ENCODE measurements at regions not wholly inside any gene's neighbourhood (a gene's known extent, or its start where the extent isn't known, plus 50 kb on each side); places are given as distances from the start of the nearest gene placed in this dataset.
"Not testable (repeated sequence)": the region's sequence is repeated elsewhere in the genome, so short reads cannot be mapped to it uniquely, and the experiment has no call there.

DNA sequence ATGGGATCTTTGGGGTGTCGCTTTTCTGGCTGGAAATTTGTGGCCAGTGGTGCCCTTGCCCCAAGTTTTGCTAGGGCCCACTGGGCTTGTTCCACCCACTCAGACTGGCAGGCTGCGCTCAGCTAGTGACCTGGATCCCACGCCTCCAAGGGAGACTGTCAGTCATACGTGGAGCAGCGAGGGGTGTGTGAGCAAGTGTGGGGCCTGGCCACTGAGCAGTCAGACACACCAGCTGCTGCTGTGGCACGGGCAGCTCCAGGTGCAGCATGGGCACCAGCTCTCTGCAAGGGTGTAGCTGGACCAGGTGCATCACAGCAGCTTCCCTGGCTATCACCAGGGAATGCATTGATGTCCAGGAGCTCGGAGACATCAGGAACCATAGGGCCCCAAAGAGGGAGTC is 327.0 kb downstream of the NR4A2 start:
- DNase-seq (ENCODE audit: low spot score): no peak

DNA sequence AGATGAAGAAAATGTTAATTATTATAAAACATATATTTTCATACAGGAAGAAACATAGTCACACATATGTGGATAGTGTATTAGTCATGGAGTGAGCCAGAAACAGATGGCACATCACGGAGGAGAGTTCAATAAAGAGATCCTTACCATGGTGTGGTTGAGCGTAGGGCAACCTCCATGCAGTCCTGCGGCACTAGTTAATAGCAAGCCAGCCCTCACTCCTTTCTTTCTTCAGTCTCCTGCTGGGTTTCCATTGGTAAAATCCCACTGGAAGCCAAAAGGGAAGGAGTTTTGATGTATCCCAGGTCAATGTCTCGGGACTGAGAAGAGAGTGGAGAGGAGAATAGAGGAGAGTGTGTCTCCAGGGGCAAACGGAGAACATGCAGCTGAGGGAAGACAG is 328.1 kb downstream of the NR4A2 start:
- DNase-seq (ENCODE audit: low spot score): no peak

DNA sequence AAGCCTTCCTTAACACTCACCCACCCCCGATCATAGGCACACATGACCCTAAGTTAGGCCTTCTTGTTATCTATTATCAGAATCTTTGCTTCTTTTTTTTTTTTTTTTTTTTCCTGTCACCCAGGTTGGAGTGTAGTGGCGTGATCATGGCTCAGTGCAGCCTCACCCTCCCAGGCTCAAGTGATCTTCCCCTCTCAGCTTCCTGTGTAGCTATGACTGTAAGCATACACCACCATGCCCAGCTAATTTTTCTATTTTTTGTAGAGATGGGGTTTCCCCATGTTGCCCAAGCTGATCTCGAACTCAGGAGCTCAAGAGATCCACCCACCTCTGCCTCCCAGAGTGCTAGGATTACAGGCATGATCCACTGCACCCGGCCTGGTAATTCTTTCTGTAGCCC is 328.7 kb downstream of the NR4A2 start:
- no peak for DNase-seq (ENCODE audit: low spot score)

DNA sequence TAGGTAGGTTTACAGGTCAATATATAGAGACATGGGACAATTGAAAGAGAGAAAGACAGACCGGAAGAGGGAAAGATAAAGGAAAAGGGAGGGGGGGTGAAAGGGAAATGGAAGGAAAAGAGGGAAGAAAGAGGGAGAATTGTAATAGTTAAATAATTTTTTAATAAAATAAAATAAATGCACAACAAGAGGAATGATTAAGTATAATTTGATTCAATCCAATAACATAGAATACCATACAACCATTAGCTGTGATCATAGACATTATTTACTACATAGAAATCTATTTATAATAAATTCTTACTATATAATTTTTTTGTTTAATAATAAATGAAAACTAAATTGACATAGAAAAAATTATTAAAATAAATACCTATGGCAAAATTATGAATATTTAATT is 330.7 kb downstream of the NR4A2 start:
- DNase-seq (ENCODE audit: low spot score): no peak

DNA sequence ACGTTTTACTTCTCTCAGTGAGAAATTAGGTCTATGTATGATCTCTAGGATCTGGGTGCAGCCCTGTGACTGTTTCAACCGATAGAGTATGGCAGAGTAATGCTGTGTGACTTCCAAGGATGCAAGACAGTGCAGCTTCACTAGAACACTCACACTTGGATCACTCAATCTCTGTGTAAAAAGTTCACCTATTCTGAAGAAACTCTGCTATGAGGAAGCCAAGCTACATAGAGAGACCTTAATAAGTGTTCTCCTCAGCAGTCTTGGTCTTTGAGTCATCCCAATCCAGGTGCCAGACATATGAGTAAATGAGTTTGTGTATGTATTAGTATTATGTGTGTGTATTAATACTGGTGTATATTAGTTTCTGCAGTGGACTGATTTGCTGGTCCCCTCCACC is 335.0 kb downstream of the NR4A2 start:
- DNase-seq (ENCODE audit: low spot score): no peak

DNA sequence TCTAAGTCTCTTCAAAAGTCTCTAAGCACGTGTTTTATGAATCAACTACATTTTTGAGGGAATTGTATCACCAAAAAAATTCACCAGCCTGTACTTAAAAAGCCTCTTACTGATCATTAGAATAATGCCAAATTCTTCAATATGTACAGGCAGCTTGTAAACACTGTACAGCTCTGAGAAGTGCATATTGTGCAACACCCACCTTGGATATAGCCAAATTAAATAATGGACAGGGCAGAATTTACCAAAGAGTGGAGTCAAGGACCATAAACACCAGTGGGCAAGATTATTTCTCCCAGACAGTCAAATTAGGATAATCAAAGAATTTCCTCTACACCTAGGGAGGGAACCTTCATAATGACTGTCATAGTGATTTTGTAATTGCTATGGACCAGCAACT is 338.2 kb downstream of the NR4A2 start:
- DNase-seq (ENCODE audit: low spot score): no peak

DNA sequence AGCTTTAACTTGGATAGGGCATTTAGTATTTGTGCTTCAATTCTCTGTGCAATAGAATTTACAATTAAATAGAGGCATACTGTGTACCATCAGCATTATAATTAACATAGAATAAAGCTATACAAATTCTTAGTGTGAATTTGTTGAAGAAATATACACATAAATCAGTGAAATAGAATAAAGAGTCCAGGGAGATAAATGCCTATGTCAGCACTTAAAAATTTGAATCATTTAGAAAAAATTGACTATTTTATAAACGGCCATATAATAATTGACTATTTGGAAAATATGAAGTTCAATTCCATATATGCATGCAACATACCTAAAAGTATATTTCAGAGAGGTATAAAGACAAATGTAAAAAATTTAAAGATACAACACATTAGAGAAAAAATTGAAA is 348.7 kb downstream of the NR4A2 start:
- no peak for DNase-seq (ENCODE audit: low spot score)

DNA sequence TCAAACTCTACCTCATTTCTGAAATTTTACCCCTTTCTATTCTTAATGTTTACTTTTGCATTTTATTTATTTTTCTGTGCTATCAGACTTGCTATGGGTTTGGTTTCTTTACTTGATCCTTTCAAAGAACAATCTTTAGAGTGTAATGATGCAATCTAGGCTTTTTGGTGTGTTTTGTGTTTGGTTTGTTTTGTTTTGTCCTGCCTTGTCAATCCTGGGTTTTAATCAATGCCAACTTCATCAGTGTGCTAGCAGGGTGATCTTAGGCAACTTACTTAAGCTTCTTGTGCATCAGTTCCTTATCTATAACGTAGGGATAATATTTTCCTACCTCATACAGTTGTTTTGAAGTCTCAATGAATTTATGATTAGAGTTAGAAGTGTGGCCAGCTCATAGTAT is 350.4 kb downstream of the NR4A2 start:
- DNase-seq (ENCODE audit: low spot score): no peak

DNA sequence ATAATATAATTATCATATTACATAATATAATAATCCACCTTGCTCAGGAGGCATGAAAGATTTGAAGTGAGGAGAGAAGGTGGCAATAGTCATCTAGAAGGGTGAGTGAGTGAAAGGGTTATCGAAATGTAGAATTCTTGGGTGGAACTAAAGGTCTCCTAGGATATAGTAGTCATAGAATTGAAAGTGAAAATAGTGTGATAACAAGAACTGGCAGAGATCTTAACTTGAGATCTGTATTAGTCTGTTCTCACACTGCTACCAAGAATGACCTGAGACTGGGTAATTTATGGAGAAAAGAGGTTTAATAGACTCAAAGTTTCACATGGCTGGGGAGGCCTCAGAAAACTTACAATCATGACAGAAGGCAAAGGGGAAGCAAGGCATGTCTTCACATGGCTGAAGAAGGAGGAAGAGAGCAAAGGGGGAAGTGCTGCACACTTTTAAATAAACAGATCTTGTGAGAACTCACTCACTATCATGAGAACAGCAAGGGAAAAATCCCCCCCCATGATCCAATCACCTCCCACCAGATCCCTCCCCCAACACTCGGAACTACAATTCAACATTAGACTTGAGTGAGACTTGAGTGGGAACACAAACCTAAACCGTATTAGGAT is 351.5 kb downstream of the NR4A2 start:
- DNase-seq (ENCODE audit: low spot score): no peak

DNA sequence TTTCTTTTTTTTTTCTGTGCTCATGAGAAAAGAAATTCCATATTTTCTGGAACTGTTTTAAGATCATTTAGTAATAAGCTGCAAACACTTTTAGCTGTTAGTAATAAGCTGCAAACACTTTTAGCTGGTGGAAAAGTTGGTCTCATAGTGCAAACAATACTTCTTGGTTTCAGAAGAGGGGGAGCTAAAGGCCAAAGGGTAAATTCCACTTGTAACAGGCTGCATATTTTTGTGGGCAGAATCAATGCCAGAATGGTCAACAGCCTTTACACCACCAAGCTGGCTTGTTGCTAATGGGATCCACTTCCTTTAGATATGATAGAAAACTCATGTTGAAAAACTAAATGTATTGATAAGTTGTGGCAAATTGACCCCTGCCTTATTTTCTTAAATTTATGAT is 356.8 kb downstream of the NR4A2 start:
- no peak for DNase-seq (ENCODE audit: low spot score)

DNA sequence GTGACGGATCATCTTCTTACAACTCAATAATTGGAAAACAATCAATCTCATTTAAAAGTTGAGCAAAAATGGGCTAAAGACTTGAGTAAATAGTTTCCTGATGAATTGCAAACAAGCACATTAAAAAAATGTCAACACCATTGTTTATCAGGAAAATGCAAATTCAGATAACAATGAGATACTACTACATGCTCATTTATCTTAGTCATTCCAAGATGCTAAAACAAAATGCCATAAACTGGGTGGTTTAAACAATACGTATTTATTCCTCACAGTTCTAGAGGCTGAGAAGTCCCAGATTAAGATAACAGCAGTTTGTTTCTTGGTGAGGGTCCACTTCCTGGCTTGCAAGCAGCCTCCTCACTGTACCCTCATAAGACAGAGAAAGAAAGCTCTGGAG is 359.6 kb downstream of the NR4A2 start:
- no peak for DNase-seq (ENCODE audit: low spot score)

DNA sequence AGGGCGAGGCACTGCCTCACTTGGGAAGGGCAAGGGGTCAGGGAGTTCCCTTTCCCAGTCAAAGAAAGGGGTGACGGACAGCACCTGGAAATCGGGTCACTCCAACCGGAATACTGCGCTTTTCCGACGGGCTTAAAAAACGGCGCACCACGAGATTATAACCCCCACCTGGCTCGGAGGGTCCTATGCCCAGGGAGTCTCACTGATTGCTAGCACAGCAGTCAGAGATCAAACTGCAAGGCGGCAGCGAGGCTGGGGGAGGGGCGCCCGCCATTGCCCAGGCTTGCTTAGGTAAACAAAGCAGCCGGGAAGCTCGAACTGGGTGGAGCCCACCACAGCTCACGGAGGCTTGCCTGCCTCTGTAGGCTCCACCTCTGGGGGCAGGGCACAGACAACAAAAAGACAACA is 366.5 kb downstream of the NR4A2 start:
- DNase-seq (ENCODE audit: low spot score): not testable (repeated sequence)

DNA sequence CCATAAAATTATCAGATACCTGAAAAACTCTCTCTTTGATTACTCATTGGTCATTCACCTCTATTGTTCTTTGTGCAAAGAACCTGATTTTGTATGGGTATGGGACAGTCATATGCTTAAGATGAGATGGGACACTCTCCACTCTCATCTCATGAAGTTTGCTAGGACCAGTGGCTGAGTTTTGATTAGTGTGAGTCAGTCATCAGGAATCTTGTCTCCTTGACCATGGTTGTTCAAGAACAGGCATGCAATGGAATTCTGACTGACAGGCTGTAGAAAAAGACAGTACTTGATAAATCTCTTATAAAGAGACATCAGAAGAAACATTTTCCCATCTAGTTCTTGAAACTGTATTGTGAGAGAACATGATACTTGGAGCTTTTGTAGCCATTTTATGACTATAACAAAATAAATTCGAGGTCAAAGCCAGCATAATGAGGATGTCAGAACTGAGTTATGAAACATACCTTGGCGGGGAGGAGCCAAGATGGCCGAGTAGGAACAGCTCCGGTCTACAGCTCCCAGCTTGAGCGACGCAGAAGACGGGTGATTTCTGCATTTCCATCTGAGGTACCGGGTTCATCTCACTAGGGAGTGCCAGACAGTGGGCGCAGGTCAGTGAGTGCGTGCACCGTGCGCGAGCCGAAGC is 367.0 kb downstream of the NR4A2 start:
- no peak for DNase-seq (ENCODE audit: low spot score)

DNA sequence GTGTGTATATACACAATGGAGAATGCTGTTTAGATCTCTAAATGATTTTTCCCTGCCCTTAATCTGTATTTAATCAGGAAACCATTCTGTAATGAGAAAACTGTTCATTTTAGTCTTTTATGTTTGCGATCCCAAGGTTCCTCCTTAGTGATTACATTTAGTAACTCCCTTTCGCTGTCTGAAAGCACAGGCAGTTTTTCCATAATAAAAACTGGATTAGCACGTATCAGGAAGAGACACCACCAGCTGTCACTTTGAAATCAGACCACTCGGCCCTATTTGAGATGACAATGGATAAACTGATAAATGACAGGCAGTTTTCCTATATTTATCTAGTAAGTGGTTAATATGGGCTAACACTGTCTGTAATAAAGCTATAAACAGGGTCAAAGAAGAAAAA is 370.9 kb downstream of the NR4A2 start:
- no peak for DNase-seq (ENCODE audit: low spot score)

DNA sequence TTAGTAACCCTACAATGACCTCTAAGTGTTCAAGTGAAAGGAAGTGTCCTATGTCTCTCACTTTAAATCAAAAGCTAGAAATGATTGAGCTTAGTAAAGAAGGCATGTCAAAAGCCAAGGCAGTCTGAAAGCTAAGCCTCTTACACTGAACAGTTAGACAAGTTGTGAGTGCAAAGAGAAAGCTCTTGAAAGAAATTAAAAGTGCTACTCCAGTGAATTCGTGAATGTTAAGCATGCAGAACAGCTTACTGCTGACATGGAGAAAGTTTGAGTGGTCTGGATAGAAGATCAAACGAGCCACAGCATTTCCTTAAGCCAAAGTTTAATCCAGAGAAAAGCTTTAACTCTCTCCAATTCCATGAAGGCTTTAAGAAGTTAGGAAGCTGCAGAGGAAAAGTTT is 373.7 kb downstream of the NR4A2 start:
- no peak for DNase-seq (ENCODE audit: low spot score)

DNA sequence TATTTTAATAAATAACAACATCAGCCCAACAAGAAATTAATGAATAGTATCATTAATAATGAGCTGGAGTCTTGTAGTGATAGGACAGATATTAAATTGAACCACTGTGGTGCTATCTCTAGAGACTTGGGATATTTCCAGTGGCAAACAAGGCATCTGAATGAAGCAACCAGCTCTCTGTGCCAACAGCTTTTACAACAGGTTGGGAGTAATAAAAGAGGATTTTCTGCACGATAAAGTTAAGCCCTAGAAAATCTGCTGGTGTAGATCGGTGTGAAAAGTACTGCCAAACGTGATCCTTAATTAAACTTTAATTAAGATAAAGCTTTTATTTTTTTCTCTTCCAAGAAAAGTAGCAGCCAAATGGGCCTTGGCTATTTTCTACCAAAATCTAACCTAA is 385.5 kb downstream of the NR4A2 start:
- DNase-seq (ENCODE audit: low spot score): no peak

DNA sequence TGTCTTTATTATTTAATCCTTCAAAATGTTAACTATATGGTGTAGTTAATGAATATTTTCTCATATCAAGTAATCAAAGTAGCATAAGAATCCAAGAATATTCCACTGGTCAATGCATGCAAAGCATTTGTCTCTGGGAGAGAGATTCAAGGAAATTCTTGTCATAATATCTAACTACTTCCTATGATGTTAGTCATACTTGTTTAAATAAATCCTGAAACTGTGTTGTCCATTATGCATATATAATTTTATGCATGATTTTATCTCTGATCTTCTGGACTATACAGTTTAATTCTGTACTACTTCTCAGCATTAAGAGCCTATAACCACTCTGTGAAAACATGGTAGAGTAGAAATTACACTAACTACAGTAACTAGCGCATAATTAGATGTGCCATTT is 388.3 kb downstream of the NR4A2 start:
- no peak for DNase-seq (ENCODE audit: low spot score)

DNA sequence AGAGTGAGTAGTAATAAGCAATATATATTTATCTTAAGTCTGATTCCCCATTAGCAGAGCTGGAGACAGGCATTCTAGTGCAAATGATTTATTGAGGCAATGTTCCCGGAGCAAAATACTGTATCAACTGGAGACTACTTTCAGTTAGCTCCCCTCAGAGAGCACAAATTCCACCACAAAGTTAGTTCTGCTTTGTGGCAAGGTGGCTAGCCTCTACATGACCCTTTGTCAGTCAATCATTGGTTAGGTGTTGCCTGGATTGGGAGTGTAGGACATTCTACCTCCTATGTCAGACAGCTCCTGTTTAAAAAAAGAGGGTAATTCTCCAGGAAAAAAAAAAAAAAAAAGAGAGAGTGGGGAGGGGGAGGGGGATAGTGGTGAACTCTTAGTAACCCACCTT is 402.2 kb downstream of the NR4A2 start:
- DNase-seq (ENCODE audit: low spot score): no peak

DNA sequence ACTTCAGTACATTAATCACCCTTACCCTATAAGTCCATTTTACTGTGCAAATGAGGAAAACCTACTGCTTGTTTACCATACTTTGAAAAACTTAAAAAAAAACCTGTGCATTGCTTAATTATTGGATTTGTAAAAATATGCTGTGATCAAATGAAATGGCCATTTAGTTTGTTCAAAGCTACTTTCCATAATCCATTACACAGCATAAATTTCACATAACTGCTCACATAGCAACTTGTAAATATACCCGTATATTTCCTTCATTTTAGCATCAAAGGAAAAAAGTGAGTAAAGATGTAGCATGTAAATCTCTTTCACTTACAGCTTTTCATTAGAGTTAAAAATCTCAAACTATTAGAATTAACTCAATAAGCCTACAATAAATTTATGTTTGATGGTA is 415.1 kb downstream of the NR4A2 start:
- no peak for DNase-seq (ENCODE audit: low spot score)

DNA sequence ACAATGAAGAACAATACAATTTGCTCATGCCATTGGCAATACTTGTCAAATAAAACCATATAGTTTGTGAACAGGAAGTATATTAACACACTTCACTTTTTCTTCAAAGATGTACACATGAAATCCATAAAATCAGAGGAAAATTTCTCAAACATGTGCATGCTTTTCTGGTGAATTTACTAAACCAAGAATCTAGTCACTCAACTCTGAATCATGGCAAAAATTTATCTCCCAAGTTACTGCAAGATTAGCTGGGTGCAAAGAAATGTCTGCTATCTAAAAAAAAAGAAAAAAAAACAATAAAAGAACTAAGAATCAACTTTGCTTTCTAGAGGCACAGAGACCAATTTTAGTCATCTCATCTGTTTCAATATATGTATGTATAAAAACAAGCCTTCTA is 419.2 kb downstream of the NR4A2 start:
- DNase-seq (ENCODE audit: low spot score): no peak

DNA sequence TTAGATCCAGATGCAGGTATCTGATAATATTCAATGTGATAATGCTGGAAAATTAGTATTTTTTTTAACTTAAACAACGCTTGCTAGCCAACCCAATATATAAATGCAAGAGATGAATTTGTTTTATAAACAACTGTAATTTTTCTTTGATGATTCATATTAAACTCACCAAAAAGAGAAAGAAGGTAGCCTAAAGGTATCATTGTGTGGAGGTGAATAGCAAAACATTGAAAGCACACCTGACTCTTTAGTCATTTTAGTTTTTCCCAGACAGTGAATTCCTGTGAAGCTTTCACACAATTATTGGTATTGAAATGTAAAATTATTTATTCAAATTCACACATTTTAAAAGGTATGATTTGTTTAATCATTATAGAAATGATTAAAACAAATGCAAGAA is 424.0 kb downstream of the NR4A2 start:
- DNase-seq (ENCODE audit: low spot score): no peak

DNA sequence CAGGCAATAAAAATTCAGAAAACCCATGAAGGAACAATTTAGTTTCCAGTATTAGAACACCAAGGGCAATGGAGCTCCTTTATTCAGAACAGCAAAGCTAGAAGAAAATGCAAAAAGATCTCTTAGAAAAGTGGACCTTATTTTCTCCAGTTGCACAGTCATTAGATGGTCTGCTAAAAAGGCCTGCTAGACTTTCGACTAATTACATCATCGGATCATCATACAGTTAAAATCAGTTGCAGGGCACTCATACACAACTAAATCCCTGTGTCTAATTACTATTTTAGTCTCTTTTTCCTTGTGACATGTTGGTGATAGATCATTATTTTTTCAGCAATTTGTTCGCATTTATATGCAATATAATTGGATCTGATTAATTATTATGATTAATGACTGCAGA is 425.3 kb downstream of the NR4A2 start:
- no peak for DNase-seq (ENCODE audit: low spot score)

DNA sequence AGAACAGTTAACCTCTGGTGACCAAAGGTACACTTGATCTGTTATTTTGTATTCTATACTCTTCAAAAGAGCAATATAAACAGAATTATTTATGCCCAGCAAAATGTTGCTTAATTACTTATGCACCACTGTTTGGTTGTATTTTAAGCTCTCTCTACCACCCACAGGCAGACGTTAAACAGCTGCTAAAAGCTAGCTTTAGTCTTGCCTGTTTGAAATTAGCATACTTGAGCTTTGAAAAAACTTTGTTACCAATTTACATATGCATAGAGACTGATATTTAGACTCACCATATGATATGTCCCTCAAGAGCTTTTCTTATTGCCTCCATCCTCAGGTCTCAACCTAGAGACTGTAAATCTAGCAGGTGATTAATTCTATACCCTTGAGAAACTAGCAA is 426.9 kb downstream of the NR4A2 start:
- DNase-seq (ENCODE audit: low spot score): no peak

DNA sequence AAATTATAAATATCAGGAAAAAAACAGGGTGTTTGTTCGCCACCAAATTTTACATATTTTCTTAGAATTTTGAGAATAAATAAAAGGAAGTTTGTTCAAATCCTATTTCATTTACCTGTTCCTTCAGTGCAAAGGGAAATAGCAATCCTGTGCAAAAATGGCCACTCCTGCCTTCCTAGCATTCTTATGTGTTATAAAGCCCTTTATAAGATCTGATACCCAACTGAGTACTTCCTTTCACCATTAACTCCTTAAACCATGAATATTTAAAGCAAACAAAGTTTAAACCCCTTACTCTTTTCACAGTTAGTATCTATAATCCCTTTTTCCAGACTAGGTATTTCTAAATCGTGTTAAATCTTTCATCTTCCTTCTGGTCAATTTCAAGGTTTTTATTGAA is 427.8 kb downstream of the NR4A2 start:
- DNase-seq (ENCODE audit: low spot score): no peak

DNA sequence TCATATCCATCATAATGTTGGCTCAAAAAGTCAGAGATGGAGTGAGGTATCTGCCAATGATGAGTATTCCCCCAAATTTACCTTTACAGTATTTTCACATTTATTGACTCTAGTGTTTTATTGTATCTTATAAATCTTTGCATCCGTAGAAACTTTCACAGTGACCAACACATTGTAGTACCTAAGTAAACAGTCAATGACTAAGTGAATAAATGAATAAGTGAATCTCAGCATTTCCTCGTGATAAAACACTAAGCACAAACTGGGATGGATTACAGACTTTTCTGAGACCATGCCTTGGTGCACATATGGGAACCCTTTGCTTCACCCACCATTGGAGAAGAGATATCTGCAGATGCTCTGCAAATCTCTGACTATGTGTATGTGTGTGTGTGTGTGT is 429.9 kb downstream of the NR4A2 start:
- DNase-seq (ENCODE audit: low spot score): no peak
